Activated CD4-positive, alpha-beta T cell treated with anti-CD3 and anti-CD28 coated beads, Interleukin-2, amount 50 U/mL, for 24 hours (primary cell): ENCODE measurements at regions not wholly inside any gene's neighbourhood (a gene's known extent, or its start where the extent isn't known, plus 50 kb on each side); places are given as distances from the start of the nearest gene placed in this dataset.

Experiments used
- DNase-seq, 2 donors: peaks; one replicate each; pipeline ENCODE4 v3.0.0-alpha.2; 2020; ENCODE audit warnings: low read depth in 1 of 2, low spot score in 1 of 2

- DNase-seq: no peak
These were observed 542.1 kb downstream of the BNC2 start for GRCh38 chr9:16328349-16328748.

- DNase-seq: no peak
These were observed 540.8 kb downstream of the BNC2 start for GRCh38 chr9:16329671-16330113.

GRCh38 chr9:16331031-16331430 is 539.4 kb downstream of the BNC2 start:
- DNase-seq: no peak

GRCh38 chr9:16331527-16331926 is 538.9 kb downstream of the BNC2 start:
- DNase-seq: no peak

- DNase-seq: no peak
These were observed 536.8 kb downstream of the BNC2 start for GRCh38 chr9:16333691-16334090.

GRCh38 chr9:16335788-16336580 is 534.5 kb downstream of the BNC2 start:
- no peak for DNase-seq

- no peak for DNase-seq
These were observed 533.6 kb downstream of the BNC2 start for GRCh38 chr9:16336833-16337232.

GRCh38 chr9:16337322-16338029 is 533.0 kb downstream of the BNC2 start:
- no peak for DNase-seq

GRCh38 chr9:16341177-16341576 is 529.3 kb downstream of the BNC2 start:
- DNase-seq: no peak

GRCh38 chr9:16342246-16343020 is 528.0 kb downstream of the BNC2 start:
- DNase-seq: no peak

- no peak for DNase-seq
These were observed 526.9 kb downstream of the BNC2 start for GRCh38 chr9:16343249-16344237.

GRCh38 chr9:16344343-16344742 is 526.1 kb downstream of the BNC2 start:
- no peak for DNase-seq

- DNase-seq: no peak
These were observed 524.6 kb downstream of the BNC2 start for GRCh38 chr9:16345902-16346301.

GRCh38 chr9:16347886-16348285 is 522.6 kb downstream of the BNC2 start:
- no peak for DNase-seq

GRCh38 chr9:16348531-16348930 is 521.9 kb downstream of the BNC2 start:
- no peak for DNase-seq

- DNase-seq: no peak
These were observed 518.2 kb downstream of the BNC2 start for GRCh38 chr9:16352251-16352650.

GRCh38 chr9:16352791-16353401 is 517.6 kb downstream of the BNC2 start:
- no peak for DNase-seq

- DNase-seq: no peak
These were observed 514.2 kb downstream of the BNC2 start for GRCh38 chr9:16356196-16356765.

GRCh38 chr9:16357828-16358227 is 512.6 kb downstream of the BNC2 start:
- no peak for DNase-seq

GRCh38 chr9:16358751-16359150 is 511.7 kb downstream of the BNC2 start:
- no peak for DNase-seq
